ENCODE measurements at regions not wholly inside any gene's neighbourhood (a gene's known extent, or its start where the extent isn't known, plus 50 kb on each side); places are given as distances from the start of the nearest gene placed in this dataset.

DNA sequence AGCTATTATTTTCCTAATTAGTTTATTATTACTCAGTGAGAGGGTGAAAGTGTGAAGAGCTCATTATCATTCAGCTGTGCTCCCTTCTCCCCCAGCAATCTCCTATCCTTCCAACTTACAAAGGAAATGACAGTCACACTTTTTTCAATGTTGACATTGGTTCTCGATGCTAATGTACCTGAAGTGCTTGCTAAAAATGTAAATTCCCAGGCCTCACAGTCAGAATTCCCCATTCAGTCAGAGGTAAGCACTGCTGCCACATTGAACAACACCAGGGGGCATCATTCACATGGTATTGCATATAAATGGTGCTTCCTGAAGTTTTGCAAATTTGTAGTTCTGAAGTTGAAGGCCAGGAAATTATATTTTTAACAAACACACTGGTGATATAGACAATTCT lies 132.7 kb upstream of the FOXD3 start:
- Histone ChIP-seq H3K4me3 (ENCODE audit: insufficient read depth, low read length) (no peak overlapping the region), H3K27ac (ENCODE audit: low read depth, low read length) (no peak overlapping the region), H3K4me1 (ENCODE audit: insufficient read depth, low read length) (no peaks in the 10 kb centered on the region), H4K20me1 (ENCODE audit: insufficient read depth, low read length) (no peaks in the 10 kb centered on the region), H3K79me2 (ENCODE audit: insufficient read depth, low read length) (no peaks in the 10 kb centered on the region), H3K36me3 (ENCODE audit: insufficient read depth, low read length) (no peaks in the 10 kb centered on the region), H3K9me3 (ENCODE audit: low read depth, low read length) (no peaks in the 10 kb centered on the region), H3K27me3 (ENCODE audit: insufficient read depth, low read length) (no peaks in the 10 kb centered on the region), H3K4me2 (ENCODE audit: insufficient read depth, low read length) (no peak overlapping the region), H2AFZ (ENCODE audit: low read length) (no peak overlapping the region)
- TF ChIP-seq, protein P1, sequence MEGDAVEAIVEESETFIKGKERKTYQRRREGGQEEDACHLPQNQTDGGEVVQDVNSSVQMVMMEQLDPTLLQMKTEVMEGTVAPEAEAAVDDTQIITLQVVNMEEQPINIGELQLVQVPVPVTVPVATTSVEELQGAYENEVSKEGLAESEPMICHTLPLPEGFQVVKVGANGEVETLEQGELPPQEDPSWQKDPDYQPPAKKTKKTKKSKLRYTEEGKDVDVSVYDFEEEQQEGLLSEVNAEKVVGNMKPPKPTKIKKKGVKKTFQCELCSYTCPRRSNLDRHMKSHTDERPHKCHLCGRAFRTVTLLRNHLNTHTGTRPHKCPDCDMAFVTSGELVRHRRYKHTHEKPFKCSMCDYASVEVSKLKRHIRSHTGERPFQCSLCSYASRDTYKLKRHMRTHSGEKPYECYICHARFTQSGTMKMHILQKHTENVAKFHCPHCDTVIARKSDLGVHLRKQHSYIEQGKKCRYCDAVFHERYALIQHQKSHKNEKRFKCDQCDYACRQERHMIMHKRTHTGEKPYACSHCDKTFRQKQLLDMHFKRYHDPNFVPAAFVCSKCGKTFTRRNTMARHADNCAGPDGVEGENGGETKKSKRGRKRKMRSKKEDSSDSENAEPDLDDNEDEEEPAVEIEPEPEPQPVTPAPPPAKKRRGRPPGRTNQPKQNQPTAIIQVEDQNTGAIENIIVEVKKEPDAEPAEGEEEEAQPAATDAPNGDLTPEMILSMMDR (IDR thresholded peaks at IDR 0.05; ENCODE audit: extremely low read depth, low read depth, low read length), result peak; percentile 19
- DNase-seq (ENCODE audit: insufficient read length, low spot score, missing footprints), result no peak

DNA sequence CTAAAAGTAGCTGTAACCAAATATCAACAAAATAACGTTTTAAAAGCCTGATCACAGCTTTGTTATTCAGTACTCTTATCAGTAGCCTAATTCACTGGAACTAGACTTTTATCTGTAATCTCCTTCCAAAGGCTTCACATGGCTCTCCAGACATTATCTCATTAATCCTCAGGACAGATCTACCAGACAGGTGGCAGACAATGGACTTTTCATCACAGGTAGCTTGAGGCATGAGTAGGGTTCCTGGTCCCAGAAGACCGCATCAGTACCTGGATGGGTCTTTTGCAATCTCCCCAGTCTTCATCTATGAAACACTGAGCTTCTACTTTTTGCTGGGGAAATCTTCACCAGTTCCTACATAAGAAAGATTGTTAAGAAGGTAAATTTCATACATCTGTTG lies 132.2 kb upstream of the FOXD3 start:
- Histone ChIP-seq H2AFZ (ENCODE audit: low read length) (no peak overlapping the region), H3K27ac (ENCODE audit: low read depth, low read length) (no peak overlapping the region), H3K9me3 (ENCODE audit: low read depth, low read length) (no peaks in the 10 kb centered on the region), H3K36me3 (ENCODE audit: insufficient read depth, low read length) (no peaks in the 10 kb centered on the region), H3K27me3 (ENCODE audit: insufficient read depth, low read length) (no peaks in the 10 kb centered on the region), H3K79me2 (ENCODE audit: insufficient read depth, low read length) (no peaks in the 10 kb centered on the region), H3K4me2 (ENCODE audit: insufficient read depth, low read length) (no peak overlapping the region), H3K4me3 (ENCODE audit: insufficient read depth, low read length) (no peak overlapping the region), H4K20me1 (ENCODE audit: insufficient read depth, low read length) (no peaks in the 10 kb centered on the region), H3K4me1 (ENCODE audit: insufficient read depth, low read length) (no peaks in the 10 kb centered on the region)
- TF ChIP-seq, protein P1 (IDR thresholded peaks at IDR 0.05; ENCODE audit: extremely low read depth, low read depth, low read length), result no peak
- DNase-seq (ENCODE audit: insufficient read length, low spot score, missing footprints), result no peak

DNA sequence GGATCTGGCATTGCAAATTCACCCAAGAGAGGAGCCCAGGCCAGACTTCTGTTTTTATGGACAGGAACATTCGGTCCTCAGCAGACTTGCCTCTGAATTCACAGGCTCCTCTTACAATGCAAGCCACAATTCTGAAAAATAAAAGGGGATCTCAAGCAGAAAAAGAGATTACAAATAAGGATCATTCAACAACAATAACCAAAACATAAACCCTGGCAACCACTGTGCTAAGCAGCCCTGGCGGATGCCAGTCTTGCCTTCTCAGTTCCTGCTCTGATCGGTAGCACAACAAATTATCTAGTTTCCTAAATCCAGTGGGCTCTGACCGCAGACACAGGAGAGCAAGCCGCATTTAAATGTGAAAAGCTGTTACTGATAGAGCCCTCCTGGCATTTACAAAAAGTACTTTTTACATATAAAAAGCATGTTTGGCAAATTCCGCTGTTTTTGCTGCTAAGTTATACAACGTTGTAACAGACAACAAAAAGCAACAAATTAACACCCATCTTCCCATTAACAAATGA lies 123.4 kb upstream of the FOXD3 start:
- DNase-seq (ENCODE audit: insufficient read length, low spot score, missing footprints), result no peak
- H2AFZ ChIP-seq (ENCODE audit: low read length), result no peak overlapping the region
- H3K4me2 ChIP-seq (ENCODE audit: insufficient read depth, low read length), result no peak overlapping the region
- no peaks in the 10 kb centered on the region for H3K79me2 ChIP-seq (ENCODE audit: insufficient read depth, low read length)
- no peaks in the 10 kb centered on the region for H3K4me1 ChIP-seq (ENCODE audit: insufficient read depth, low read length)
- no peaks in the 10 kb centered on the region for H3K36me3 ChIP-seq (ENCODE audit: insufficient read depth, low read length)
- H3K4me3 ChIP-seq (ENCODE audit: insufficient read depth, low read length), result no peak overlapping the region
- no peaks in the 10 kb centered on the region for H3K9me3 ChIP-seq (ENCODE audit: low read depth, low read length)
- no peaks in the 10 kb centered on the region for H4K20me1 ChIP-seq (ENCODE audit: insufficient read depth, low read length)
- H3K27ac ChIP-seq (ENCODE audit: low read depth, low read length), result no peak overlapping the region
- TF ChIP-seq, protein P1 (IDR thresholded peaks at IDR 0.05; ENCODE audit: extremely low read depth, low read depth, low read length), result no peak
- H3K27me3 ChIP-seq (ENCODE audit: insufficient read depth, low read length), result peaks cover 3% of the 10 kb centered on the region

DNA sequence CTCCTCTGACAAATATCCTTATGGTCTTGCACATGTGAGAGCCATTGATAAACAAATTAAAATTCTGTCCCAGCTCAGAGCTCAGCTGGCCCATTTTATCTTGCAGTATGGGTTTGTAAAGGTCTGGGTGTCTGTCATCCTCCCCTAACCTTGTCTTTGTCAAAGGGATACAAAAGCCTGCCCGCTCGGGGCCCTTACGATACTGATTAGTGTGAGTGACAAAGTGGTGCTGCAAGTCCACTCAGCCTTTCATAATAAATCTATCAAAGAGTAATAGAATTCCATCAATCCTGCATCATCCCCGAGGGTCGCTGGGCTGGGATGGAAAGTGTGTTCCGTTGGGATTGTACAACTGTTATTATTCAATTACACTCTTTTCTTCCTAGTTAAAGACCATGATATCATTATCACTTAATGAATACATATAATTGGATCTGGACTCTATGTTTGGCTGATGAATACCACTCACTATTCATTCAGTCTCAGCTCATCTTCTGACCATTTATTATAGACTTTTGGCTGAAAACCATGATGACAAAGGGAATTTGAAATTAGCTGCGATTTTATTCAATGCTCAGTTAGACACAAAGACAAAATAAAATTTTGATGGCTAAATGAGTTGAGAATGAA lies 122.5 kb upstream of the FOXD3 start:
- H3K27me3 ChIP-seq (ENCODE audit: insufficient read depth, low read length), result peaks cover 3% of the 10 kb centered on the region
- H3K36me3 ChIP-seq (ENCODE audit: insufficient read depth, low read length), result no peaks in the 10 kb centered on the region
- TF ChIP-seq, protein P1 (IDR thresholded peaks at IDR 0.05; ENCODE audit: extremely low read depth, low read depth, low read length), result no peak
- no peaks in the 10 kb centered on the region for H3K79me2 ChIP-seq (ENCODE audit: insufficient read depth, low read length)
- no peak for DNase-seq (ENCODE audit: insufficient read length, low spot score, missing footprints)
- H4K20me1 ChIP-seq (ENCODE audit: insufficient read depth, low read length), result no peaks in the 10 kb centered on the region
- no peak overlapping the region for H3K4me2 ChIP-seq (ENCODE audit: insufficient read depth, low read length)
- no peak overlapping the region for H2AFZ ChIP-seq (ENCODE audit: low read length)
- H3K27ac ChIP-seq (ENCODE audit: low read depth, low read length), result no peak overlapping the region
- H3K9me3 ChIP-seq (ENCODE audit: low read depth, low read length), result no peaks in the 10 kb centered on the region
- no peak overlapping the region for H3K4me3 ChIP-seq (ENCODE audit: insufficient read depth, low read length)
- H3K4me1 ChIP-seq (ENCODE audit: insufficient read depth, low read length), result no peaks in the 10 kb centered on the region

All from osteoblast (primary cell).